ENCODE measurements at regions not wholly inside any gene's neighbourhood (a gene's known extent, or its start where the extent isn't known, plus 50 kb on each side); places are given as distances from the start of the nearest gene placed in this dataset.

DNA sequence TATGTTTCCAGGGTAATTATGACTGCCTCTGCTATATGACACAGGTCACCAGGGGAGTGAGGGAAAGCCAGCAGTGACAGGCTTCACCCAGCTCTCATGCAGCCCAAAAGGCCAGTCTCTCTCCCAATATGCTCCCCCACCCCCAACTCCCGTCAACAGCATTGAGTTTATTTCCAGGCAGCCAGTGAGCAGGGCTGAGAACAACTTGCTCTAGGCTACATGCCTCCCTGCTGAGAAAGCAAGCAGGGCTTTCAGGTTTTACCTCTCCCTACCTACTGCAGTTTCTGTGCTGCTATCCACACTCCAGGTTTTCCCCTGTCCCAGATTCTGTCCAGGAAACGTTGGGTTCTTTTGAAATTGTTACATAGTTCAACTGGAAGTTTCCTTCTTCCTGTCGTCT lies 291.4 kb downstream of the PABPC4L start:
- TF ChIP-seq POLR2AphosphoS5 (IDR thresholded peaks at IDR 0.05; ENCODE audit: low read depth, low read length) (no peak), TCF7L2 (IDR thresholded peaks at IDR 0.05; ENCODE audit: low read depth, low read length) (no peak), SIN3A (IDR thresholded peaks at IDR 0.05; ENCODE audit: borderline replicate concordance, insufficient read depth, low read depth, low read length) (no peak)
- TF ChIP-seq, protein P1, sequence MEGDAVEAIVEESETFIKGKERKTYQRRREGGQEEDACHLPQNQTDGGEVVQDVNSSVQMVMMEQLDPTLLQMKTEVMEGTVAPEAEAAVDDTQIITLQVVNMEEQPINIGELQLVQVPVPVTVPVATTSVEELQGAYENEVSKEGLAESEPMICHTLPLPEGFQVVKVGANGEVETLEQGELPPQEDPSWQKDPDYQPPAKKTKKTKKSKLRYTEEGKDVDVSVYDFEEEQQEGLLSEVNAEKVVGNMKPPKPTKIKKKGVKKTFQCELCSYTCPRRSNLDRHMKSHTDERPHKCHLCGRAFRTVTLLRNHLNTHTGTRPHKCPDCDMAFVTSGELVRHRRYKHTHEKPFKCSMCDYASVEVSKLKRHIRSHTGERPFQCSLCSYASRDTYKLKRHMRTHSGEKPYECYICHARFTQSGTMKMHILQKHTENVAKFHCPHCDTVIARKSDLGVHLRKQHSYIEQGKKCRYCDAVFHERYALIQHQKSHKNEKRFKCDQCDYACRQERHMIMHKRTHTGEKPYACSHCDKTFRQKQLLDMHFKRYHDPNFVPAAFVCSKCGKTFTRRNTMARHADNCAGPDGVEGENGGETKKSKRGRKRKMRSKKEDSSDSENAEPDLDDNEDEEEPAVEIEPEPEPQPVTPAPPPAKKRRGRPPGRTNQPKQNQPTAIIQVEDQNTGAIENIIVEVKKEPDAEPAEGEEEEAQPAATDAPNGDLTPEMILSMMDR (IDR thresholded peaks at IDR 0.05) = no peak
- TF ChIP-seq, protein P2, sequence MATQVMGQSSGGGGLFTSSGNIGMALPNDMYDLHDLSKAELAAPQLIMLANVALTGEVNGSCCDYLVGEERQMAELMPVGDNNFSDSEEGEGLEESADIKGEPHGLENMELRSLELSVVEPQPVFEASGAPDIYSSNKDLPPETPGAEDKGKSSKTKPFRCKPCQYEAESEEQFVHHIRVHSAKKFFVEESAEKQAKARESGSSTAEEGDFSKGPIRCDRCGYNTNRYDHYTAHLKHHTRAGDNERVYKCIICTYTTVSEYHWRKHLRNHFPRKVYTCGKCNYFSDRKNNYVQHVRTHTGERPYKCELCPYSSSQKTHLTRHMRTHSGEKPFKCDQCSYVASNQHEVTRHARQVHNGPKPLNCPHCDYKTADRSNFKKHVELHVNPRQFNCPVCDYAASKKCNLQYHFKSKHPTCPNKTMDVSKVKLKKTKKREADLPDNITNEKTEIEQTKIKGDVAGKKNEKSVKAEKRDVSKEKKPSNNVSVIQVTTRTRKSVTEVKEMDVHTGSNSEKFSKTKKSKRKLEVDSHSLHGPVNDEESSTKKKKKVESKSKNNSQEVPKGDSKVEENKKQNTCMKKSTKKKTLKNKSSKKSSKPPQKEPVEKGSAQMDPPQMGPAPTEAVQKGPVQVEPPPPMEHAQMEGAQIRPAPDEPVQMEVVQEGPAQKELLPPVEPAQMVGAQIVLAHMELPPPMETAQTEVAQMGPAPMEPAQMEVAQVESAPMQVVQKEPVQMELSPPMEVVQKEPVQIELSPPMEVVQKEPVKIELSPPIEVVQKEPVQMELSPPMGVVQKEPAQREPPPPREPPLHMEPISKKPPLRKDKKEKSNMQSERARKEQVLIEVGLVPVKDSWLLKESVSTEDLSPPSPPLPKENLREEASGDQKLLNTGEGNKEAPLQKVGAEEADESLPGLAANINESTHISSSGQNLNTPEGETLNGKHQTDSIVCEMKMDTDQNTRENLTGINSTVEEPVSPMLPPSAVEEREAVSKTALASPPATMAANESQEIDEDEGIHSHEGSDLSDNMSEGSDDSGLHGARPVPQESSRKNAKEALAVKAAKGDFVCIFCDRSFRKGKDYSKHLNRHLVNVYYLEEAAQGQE (IDR thresholded peaks at IDR 0.05; ENCODE audit: insufficient read depth in 1 of 2, low read depth in 2 of 2, low read length in 1 of 2) = no peak

Data from Panc1 (cell line).